HG02610 (cell line): ENCODE measurements at regions not wholly inside any gene's neighbourhood (a gene's known extent, or its start where the extent isn't known, plus 50 kb on each side); places are given as distances from the start of the nearest gene placed in this dataset.
"Not testable (repeated sequence)": the region's sequence is repeated elsewhere in the genome, so short reads cannot be mapped to it uniquely, and the experiment has no call there.

ENCODE experiments used
- ATAC-seq: cut with Tn5 transposase; IDR thresholded peaks from one replicate; pipeline ENCODE4 v1.9.1; 2021; ENCODE audit warnings: mild to moderate bottlenecking, moderate library complexity; ENCODE audit not compliant: unreplicated experiment

GRCh38 chr16:61210076-61210475 is 826.2 kb downstream of the CDH8 start:
- ATAC-seq: no peak

GRCh38 chr16:61195006-61195405 is 841.2 kb downstream of the CDH8 start:
- ATAC-seq: no peak

GRCh38 chr16:61194573-61194972 is 841.7 kb downstream of the CDH8 start:
- ATAC-seq: no peak

- no peak for ATAC-seq
Observed at GRCh38 chr16:61182391-61182790, 853.8 kb downstream of the CDH8 start.

GRCh38 chr16:61181982-61182381 is 854.3 kb downstream of the CDH8 start:
- ATAC-seq: no peak

- no peak for ATAC-seq
Observed at GRCh38 chr16:61179561-61179960, 856.7 kb downstream of the CDH8 start.

GRCh38 chr16:61165797-61166196 is 870.4 kb downstream of the CDH8 start:
- ATAC-seq: no peak

- no peak for ATAC-seq
Observed at GRCh38 chr16:61150351-61150750, 885.9 kb downstream of the CDH8 start.

GRCh38 chr16:61149709-61150108 is 886.5 kb downstream of the CDH8 start:
- ATAC-seq: no peak

GRCh38 chr16:61148930-61149329 is 887.3 kb downstream of the CDH8 start:
- no peak for ATAC-seq

GRCh38 chr16:61146429-61146828 is 889.8 kb downstream of the CDH8 start:
- ATAC-seq: no peak

GRCh38 chr16:61131447-61131846 is 904.8 kb downstream of the CDH8 start:
- ATAC-seq: no peak

- no peak for ATAC-seq
Observed at GRCh38 chr16:61128545-61129323, 907.5 kb downstream of the CDH8 start.

GRCh38 chr16:61105544-61105943 is 930.7 kb downstream of the CDH8 start:
- ATAC-seq: no peak

- ATAC-seq: no peak
Observed at GRCh38 chr16:61098505-61098904, 937.7 kb downstream of the CDH8 start.

GRCh38 chr16:61091300-61091699 is 944.9 kb downstream of the CDH8 start:
- not testable (repeated sequence) for ATAC-seq

GRCh38 chr16:61083711-61084110 is 952.5 kb downstream of the CDH8 start:
- no peak for ATAC-seq

GRCh38 chr16:61074324-61074723 is 961.9 kb downstream of the CDH8 start:
- ATAC-seq: no peak

GRCh38 chr16:61057635-61058034 is 978.6 kb downstream of the CDH8 start:
- no peak for ATAC-seq

- ATAC-seq: no peak
Observed at GRCh38 chr16:61050547-61050946, 985.7 kb downstream of the CDH8 start.

- ATAC-seq: no peak
Observed at GRCh38 chr16:61045931-61046330, 990.3 kb downstream of the CDH8 start.

GRCh38 chr16:61042737-61043136 is 993.5 kb downstream of the CDH8 start:
- ATAC-seq: no peak

GRCh38 chr16:61030616-61031015 is 1005.6 kb downstream of the CDH8 start:
- no peak for ATAC-seq
